HG02571 (cell line): ENCODE measurements at regions not wholly inside any gene's neighbourhood (a gene's known extent, or its start where the extent isn't known, plus 50 kb on each side); places are given as distances from the start of the nearest gene placed in this dataset.

Experiments used
- ATAC-seq: cut with Tn5 transposase; IDR thresholded peaks from one replicate; pipeline ENCODE4 v1.9.1; 2021; ENCODE audit warnings: mild to moderate bottlenecking, moderate library complexity; ENCODE audit not compliant: unreplicated experiment

DNA sequence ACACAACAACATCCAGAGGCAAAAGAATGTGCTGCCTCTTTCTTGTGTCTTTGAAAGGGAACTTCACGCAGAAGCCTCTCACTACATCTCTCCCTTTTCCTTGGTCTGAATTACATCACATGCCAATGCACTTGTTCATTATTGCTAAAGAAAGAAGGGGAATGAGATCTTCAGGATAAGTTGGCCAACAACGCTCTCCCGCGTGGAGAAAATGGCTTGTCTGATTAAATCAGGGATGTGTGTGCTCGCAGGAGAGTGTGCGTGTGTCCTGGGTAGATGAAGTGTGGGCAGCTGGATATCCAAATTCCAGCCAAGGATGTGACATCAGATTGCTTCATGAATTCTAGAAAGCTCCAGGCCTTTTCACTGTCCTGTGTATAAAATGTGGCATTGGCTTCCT is 541.6 kb upstream of the FZD8 start:
- no peak for ATAC-seq

DNA sequence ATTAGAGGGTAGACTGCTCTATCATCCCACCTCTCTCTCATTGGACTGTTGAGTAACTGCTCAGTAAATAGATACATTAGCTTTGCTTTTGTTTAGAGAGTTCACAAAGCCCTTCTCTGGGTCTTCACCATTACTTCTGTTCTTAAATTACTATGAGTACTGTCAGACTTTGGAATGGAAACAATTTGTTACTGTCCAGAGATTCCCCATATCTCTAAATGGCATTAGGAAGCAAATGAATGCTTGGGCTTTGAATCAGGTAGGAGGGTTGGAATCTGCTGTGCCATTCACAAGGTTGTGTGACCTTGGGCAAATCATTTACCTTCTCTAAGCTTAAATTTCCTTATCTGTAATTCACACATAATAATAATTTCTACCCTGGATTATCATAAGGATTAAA is 541.0 kb upstream of the FZD8 start:
- ATAC-seq: no peak

DNA sequence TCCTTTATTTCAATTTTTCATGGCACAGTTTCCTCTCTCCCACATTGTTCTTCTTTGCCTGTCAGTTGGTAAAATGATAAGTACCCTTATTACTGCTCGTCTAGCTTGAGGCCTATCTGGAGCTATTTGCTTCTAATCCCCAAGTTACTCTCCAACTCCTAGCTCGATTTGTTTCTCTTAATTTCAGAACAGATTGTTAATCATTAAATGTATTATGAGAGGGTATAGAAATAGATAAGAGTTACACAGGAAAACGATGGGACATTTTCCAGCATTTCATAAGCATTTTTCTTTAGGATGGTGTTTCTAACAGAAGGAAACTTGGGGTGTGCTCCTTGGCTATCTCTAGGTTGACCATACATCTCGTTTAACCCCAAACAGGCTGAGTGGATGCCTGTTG is 540.5 kb upstream of the FZD8 start:
- ATAC-seq: no peak

DNA sequence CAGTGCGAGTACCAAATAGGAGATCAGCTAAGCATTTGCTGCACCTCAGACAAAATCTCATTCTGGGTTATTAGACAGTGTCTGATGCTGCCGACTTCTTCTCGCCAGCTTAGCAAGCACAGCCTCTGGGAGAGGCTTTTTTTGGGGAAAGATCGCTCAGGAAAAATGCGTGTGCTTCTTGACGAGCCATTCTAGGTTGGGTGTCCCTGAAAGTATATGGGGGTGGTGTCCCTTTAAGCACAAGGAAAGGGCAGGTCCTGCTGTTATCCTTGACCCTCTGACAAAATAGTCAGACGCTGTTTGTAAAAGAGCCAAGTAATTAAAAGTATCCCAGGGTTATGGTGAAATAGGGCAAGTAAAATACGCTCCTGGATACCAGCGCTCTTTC is 540.1 kb upstream of the FZD8 start:
- no peak for ATAC-seq

DNA sequence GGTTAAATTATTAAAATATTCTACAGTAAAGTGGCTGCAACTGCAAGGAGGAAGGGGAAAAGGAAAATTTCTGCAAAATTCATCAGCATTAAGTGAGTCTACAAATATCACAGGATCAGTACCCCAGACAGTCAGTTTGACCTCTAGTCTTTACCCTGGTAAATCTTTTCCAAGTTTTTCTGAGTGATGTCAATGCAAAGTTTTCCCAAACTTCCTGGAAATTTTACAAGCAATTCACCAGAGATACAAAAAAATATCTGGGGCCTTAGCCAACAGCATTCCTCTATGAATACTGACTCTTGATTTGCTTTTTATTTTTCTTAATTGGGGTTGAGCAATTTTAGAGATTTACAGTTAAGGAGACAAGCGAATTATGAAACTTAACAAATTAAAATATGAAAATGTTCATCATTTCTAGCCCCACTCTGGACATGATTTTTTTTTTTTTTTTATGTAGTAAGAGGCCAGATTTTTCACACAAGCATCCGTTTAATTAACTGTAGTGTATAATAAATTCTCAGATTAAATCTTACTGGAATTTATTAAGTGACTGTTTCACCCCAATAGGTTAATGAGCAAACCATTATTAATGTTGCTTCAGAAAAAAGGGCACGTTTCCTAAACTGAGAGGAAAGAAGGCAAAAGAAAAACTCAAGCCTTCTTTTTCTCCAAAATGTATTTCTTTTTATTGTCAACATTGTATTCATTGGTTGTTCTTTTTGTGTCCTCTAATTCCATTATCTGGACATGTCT is 539.5 kb upstream of the FZD8 start:
- no peak for ATAC-seq

DNA sequence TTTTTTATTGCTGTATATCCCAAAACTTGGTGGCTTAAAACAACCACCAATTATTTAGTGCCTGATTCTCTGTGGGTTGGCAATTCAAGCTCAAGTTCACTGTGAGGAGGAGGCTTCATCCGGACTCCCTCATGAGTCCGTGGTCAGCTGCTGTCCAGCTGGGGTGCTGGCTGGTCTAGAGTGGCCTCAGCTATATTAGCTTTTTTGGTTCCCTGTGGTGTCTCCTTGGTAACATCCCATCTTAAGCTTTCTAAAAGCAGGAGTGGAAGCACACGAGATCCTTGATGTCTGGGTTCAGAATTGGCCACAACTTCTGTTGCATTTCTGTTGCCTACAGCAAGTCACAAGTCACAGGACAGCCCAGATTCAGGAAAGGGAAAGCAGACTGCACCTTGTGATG is 536.5 kb upstream of the FZD8 start:
- ATAC-seq: no peak

DNA sequence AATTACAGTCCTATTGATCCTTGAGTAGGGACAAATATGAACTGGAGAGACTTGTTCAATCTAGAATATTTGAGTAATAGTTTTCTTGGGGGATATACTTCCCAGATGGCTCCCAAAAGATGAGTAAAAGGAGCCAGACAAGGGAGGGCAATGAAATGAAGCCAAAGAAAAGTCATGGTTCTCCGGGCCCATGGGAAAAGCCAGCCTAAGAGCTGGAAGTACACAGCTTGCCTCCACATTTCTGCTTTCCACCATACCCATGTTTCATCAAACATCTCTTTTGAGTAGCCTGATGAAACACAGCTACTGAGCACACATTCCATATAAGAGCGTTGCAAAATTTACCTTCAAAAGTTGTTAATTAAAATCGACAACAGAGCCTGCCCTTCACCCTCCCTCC is 535.0 kb upstream of the FZD8 start:
- ATAC-seq: no peak

DNA sequence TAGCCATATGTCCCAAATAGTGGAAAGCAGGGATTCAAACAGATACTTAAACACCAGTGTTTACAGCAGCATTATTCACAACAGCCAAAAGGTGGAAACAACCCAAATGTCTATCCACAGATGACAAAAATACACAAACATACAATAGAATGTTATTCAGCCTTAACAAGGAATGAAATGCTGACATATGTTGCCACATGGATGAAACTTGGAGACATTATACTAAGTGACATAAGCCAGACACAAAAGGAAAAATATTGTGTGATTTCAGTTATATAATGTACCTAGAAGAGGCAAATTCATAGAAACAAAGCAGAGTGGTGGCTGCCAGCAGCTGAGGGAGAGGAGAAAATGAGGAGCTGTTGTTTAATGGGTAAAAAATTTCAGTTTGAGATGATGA is 533.9 kb upstream of the FZD8 start:
- no peak for ATAC-seq

DNA sequence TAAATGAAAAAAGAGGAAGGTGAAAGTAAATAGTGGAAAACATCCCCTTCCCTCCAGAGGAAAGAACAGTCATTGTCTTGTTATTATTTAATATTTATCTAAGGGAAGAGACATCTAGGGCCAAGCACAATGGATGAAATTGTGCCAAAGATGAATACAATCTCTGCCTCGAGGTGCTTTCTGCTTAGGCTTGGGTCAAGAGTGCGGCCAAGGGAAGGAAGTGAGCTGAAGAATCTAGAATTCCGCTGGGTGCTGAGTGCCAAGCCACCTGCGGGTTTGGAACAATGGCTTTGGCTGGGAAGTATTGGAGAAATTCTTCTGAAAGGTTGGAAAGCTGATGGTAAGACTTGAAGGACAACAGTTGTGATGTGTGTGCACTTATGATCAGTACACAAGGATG is 531.3 kb upstream of the FZD8 start:
- no peak for ATAC-seq

DNA sequence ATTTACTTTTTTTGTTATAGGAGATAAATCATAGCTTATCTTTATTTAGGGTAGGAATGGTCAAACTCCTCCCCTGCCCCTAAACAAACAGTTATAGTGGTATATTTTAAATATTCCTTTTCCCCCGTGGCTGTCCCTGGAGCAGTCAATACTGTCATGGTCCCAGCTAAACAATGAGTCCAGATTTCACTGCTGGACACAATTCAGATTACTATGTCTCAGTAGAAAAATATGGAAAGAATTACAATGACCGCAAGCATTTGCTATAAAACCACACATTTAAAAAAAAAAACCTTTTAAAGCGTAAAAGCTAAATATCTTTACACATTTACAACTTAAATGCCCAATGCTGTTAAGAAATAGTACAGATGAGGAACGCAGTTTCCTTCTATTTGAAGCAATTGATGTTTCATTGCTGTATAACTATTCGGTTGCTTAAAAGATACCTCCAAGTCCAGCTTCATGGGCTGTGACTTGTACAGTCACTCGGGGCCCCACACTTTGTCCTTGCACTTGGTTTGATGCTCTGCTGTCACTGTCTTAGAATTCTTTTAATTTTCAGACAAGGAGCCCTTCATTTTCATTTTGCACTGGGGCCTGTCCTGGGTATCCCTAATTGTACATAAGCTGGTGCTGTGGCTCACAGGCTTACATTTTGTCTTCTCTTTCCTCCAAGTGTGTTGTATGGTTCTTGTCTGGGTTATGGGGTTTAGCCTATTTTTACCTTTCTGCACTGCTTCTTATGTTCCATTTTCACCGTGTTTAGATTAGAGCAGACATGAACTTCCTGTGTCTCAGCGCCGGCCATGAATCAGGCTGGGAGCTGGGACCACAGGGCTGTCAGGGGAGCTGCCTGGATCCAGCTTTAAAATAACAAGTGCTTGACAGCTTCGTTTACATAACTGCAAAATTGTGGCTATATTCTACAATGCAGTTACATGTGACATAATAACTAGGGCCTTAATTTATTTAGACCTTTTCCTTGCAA is 530.2 kb upstream of the FZD8 start:
- ATAC-seq: no peak

DNA sequence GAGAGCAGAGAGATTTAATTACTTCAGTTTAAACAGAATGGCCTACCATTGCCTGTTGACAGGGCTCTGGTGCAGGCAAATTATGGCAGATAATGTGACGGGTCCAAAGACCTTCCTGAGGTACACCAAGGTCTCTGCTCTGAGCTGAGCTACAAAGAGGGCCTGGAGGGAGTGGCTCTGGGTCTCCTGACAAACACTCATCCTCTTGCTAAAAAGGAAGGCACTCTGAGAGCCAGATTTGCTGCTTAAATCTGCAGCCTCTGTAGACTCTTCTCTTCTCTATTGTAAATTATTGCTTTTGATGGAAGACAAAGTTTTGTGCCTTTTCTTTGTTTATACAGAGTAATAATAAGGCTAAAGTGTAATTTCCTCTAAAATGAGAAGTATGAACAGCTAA is 529.5 kb upstream of the FZD8 start:
- no peak for ATAC-seq

DNA sequence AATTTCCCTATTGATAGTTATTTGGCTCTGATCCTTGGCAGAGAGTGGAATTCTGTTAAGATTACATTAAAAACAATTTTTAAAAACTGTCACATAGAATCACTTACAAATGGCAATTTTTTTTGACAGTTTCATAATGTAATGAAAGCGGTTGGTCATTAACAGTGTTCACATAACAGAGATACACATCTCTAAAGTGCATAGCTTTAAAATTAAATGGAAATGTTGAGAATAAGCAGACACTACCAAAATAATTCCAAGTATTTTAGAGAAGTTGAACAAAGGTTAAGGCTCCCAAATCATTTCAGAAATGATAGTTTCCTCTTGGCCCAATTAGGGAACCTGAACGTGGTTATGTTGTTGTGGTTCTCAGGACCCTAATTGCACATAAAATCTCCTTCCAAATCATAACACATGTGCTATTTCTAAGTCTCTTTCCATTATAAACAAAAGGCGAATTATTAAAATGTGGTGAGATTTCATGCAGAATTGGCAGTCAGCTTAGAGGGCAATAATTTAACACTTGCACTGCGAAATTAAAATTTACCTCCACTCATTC is 528.9 kb upstream of the FZD8 start:
- ATAC-seq: no peak

DNA sequence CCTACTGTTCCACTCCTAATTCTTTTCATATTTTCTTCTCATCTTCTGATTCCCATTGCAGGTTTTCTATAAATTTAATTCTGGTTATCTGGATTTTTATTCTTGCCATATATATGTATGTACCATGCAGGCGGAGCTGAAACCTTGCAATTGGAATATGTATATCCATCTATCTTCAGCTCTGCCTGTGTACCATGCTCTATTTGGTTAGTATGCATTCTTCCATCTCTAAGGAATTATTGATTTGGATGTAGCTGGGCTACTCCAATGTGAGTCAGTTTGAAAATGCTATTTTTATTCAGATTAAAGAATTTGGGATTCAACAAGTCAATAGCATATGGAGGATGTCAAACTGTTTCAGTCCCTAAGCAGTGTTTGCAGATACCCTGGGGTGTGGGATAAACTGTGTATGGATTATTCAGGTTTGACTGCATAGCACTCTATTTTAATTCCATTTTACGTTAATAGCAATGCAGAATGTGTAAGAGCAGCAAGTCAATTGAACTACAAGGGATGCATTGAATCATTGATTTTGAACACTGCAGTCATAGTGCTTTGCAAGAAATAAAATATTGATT is 528.1 kb upstream of the FZD8 start:
- ATAC-seq: no peak

DNA sequence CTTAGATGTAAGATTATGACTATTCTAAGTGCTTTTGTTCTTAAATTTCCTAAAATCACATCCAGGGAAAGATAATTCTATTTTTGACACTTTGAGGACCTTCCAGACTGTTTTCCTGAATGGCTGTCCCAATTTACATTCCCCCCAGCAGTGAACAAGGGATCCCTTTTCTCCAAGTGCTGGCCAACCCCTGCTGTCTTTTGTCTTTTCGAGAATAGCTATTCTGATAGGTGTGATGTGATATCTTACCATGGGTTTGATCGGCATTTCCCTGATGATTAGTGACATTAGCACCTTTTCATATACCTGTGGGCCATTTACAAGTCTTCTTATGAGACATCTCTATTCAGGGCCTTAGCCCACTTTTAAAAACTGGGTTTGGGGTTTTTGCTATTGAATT is 526.7 kb upstream of the FZD8 start:
- ATAC-seq: no peak

DNA sequence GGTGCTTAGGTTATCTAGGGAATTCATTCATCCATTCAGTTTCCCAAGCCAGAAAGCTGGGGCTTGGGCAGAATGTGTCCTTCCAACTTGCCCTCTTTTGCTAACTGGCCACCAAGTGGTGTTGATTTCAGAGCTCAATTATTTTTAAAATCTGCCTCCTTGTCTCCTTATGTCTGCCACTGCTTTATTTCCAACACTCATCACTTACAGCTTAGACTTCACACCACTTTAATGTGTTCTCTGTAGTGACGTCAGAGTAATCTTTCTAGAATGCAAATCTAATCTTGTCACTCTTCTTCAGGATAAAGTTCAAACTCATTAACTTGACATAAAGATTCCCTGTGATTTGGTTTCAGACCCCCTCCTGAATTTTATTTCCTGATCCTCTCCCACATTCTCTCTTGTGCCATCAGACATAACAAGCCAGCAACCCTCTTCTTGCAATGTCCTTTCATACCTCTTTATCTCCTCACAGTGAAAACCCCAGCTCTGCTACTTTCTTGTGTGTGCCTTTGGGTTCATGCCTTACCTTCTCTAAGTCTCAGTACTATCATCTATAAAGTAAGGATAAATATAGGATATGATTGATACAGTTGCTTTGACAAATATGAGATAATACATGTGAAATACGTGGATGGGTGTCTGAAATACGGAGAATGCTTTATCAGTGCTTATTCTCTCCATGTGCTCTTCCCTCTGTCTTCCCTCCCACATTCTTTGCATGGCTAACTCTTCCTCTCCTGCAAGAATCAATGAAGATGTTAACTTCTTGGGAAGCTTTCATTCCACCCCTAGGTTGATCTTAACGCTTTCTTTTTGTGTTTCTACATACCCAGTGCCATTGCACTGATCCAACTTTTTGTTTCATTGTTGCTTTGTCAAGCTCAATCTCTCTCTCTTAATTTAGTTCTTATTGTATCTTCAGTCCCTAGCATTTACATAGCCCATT is 522.7 kb upstream of the FZD8 start:
- ATAC-seq: no peak

DNA sequence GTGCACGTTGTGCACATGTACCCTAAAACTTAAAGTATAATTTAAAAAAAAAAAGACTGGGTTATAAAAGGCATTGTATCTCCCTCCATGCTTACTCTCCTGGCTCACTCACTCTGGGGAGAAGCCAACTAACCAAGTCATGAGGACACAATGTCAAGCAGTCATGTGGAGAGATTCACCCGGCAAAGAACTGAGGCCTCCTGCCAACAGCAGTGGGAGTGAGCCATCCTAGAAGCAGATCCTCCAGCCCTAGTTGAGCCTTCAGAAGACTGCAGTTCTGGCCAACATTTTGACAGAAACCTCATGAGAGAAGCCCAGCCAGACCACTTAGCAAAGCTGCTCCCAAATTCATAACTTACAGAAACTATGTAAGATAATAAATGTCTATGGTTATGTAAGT is 521.7 kb upstream of the FZD8 start:
- no peak for ATAC-seq

DNA sequence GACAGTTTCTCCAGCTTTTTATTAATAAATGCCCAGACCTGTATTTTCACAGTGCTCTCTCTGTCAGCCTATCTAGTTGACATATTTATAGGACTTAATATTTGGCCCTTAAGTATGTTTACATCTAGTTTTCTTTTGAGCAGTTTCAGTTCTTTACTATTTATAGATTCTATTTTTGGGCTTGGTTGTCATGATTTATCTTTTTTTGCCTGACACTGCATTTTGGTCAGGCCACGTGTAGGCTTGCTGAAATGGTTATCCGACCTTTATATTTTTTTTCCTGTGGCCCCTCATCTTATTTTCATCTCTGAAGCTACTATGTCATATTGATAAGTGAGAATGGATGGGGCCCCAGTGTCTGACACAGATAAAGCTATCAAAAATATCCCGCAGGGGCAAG is 515.4 kb upstream of the FZD8 start:
- ATAC-seq: no peak

DNA sequence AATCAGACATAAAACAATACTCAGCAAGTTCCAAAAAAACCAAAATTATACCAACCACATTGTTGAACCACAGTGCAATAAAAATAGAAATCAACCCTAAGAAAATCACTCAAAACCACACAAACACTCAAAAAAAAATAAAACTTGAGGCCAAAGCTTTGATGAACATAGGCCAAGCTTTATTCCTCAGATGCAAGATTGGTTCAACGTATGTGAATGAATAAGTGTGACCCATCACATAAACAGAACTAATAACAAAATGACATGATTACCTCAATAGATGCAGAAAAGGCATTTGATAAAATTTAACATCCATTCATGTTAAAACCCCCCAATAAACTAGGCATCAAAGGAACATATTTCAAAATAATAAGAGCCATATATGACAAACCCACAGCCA is 506.1 kb upstream of the FZD8 start:
- ATAC-seq: no peak

DNA sequence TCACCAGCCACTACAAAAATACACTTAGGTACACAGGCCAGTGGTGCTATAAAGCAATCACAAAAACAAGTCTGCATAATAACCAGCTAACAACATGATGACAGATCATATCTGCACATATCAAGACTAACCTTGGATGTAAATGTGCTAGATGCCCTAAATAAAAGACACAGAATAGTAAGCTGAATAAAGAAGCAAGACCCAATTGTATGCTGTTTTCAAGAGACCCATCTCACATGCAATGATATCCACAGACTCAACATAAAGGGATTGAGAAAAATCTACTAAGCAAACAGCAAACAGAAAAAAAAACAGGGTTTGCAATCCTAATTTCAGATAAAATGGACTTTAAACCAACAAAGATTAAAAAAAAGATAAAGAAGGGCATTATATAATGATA is 505.4 kb upstream of the FZD8 start:
- no peak for ATAC-seq

DNA sequence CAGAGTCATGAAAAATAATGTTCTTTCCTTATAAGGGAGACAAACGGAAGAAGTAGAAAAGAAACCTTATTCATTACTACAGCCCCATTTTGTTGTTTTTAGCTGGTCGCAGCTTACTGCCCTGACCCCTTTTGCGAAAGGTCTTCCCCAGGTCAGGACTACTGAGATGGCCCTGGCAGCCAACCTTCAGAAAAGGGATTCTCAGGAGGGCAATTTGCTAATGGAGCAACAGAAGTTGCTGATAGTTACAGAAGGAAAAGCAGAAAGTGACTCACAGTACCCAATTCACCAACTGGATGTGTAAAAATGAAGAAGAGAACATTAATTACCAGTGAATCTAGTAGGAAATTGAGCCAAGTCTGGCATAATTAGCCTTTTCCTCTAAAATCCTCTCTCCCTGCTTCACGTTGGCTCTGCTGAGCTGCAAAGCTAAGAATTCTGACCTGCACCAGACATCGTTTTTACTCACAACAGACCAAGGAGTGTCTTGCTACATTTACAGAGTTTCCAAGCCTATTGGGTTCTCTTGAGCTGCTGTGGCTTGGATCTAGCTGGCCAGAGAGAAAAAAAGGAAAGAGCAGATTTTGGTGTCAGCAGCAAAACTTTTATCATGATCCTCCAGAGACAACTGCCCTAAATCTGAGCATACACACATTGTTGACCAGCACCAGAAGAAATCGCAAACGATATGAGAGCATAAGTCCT is 499.9 kb upstream of the FZD8 start:
- no peak for ATAC-seq
